ENCODE measurements at regions not wholly inside any gene's neighbourhood (a gene's known extent, or its start where the extent isn't known, plus 50 kb on each side); places are given as distances from the start of the nearest gene placed in this dataset.

DNA sequence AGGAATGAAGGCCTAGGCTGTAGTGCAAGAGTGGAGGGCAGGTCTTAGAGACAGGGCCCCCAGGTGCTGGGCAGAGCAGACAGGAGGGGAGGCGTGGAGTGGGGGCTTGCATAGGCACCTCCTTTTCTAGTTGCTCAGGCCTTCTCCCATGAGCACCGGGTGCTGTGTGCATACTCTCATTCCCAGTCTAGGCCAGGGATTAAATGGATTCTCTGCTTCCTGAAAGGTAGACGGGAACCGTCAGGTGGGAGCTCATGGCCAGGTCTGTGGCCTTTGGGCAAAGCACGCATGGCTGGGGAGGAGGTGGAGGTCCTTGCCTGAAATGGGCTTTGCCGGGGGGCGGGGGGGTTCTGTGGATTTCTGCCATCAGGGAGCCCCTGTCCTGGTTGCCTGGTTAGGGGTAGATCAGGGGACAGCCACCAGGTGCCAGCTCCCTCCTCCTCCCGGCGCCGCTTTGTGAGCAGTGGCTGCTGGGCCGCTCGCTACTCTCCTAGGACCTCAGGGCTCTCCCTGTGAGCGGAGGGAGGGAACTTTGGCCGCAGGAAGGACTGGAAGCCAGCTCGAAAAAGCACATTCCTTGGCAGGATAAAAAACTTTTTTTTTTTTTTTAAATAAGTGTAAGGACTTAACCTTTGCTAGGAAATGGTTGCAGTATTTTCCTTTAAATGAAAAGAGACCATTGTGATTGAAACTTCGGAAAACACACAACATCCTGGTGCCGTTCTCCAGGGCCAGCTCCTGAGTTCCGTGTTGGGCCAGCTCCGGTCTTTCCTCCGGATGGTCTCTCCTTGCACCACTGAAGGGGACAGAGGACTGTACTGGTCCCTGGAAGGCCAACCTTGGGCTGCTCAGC is 82.8 kb upstream of the HAAO start:
- no peak for DNase-seq (ENCODE audit: low read depth, low spot score)

DNA sequence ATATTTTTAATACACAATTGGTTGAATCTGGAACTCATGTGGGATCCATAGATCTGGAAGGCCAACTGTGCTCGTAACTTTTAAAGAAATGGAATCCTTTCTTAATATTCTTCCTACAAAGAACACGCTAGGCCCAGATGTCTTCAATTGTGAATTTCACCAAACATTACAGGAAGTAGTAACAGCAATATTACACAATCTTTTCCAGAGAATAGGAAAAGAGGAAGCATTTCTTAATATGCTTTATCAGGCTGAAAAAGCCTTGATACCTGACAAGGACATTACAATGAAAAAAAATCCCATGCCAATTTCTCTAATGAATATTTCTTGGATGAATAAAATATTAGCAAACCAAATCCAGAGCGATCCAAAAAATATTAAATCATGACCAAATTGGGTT is 80.3 kb upstream of the HAAO start:
- DNase-seq (ENCODE audit: low read depth, low spot score) = no peak

DNA sequence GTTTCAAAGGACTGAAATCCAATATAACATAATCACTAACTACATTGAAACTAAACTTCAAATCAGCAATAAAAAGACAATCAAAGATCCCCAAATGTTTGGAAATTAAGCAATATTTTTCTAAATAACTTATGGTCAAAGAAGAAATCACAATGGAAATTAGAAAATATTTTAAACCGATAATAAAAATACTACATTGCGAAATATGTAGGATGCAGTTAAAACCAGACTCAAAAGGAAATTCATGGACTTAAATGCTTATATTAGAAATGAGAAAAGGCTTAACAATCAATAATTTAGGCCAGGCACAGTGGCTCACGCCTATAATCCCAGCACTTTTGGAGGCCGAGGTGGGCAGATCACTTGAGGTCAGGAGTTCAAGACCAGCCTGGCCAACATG is 79.0 kb upstream of the HAAO start:
- no peak for DNase-seq (ENCODE audit: low read depth, low spot score)

DNA sequence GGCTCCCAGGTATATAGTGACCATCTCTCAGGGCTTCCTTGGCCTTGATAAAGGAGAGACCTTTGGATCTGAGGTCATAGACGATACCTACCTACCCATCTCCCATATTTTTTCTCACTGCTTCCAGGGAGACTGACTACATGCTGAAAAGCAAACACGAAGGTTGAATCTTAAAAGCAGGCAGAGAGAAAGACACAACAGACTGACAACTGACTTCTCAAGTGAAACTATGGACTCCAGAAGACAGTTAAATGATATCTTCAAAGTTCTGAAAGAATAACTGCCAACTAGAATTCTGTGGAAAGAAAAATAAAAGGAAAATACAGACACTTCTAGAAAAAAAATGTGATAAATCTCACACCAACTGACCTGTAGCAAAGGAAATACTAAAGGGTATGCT is 76.5 kb upstream of the HAAO start:
- no peak for DNase-seq (ENCODE audit: low read depth, low spot score)

DNA sequence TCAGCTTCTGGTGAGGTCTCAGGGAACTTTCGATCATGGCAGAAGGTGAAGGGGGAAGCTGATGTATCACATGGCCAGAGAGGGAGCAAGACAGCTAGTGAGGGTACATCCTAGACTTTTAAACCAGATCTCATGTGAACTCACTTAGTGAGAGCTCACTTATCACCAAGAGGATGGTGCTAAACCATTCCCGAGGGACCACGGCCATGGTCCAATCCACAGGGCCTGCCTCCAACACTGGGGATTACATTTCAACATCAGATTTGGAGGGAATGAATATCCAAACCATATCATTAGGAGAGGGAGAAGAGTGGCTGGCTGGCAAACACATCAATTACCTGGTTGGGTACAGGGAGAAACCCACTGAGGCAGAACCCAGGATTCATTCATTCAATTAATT is 75.7 kb upstream of the HAAO start:
- no peak for DNase-seq (ENCODE audit: low read depth, low spot score)

DNA sequence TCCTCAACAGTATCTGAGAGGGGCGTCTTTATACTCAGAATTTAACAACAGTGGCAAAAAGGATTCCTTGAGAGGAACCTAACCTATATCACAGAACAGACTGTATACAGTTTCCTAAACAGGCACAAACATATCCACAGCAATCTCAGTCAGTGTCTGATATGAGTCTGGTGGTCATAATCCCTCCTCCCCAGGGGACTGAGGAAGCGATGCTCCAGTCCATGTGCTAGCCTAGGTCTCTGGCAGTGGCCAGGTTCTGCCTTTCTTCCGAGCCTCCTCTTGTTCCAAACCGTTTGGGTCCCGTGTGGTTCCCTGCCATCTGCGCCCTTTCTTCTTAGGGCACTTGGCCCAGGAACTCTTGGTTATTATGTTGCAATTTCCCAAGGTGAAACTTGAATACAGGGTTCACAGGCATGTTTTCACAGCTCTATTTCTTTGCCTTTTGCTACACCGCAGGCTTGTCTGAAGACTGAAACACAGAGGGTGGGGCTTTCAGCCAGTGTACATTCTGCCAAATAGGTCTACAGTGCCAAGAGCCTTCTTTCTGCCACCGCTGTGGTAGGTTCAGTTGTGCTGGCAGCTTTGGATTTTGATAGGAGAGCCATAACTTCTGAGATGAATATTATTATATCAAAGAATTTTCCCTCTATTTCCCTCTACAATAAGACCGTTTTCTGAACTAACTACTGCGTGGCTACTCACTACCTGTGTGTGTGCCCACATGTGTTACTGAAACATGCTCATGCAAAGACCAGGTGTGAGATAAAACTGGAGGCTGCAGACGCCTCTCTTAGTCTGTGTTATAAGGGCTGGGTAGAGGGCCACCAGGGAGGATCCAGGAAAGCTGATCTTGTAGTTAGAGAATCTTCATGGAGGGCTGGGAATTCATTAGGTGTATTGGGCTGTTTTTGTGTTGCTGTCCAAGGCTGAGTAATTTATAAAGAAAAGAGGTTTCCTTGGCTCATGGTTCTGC is 75.0 kb upstream of the HAAO start:
- DNase-seq (ENCODE audit: low read depth, low spot score) = no peak

DNA sequence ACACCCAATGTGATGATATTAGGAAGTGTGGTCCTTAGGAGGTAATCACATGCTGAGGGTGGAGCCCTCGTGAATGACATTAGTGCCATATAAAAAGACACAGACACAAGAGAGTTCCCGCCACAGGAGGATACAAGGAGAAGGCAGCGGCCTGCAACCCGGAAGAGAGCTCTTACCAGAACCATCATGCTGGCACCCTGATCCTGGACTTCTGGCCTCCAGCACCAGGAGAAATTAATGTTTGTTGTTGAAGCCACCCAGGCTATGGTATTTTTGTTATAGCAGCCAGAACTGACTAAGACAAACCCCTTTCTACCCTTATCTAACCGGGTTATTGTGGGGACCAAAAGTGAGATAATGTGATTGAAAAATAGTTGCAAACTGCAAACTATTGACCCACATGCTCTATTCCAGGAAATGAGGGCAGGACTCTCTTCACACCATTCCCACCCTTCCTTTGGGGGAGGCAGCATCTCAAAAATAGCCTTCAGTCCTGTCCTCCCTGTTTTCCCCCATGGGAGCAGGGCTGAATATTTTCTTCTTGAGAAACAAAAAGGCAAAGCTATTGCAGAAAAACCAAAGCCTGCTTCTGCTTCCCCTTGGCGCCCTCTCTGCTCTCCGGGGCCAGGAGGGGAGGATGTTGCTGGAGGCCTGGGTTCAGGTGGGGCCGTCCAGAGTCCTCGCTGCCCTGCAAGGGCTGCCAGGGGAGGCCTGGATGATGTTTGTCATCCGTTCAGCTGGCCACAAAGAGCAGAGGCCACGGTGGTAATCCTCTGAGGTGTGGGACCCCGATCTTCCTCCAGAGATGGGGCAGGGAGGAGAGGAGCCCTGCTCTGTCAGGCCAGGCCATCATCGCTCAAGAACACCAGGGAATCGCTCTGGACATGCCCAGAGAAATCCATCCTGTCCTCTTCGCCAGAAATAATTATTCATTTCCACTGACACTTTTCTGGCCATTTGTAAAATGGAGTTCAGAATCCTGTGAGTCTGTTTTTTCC is 73.8 kb upstream of the HAAO start:
- DNase-seq (ENCODE audit: low read depth, low spot score) = no peak

DNA sequence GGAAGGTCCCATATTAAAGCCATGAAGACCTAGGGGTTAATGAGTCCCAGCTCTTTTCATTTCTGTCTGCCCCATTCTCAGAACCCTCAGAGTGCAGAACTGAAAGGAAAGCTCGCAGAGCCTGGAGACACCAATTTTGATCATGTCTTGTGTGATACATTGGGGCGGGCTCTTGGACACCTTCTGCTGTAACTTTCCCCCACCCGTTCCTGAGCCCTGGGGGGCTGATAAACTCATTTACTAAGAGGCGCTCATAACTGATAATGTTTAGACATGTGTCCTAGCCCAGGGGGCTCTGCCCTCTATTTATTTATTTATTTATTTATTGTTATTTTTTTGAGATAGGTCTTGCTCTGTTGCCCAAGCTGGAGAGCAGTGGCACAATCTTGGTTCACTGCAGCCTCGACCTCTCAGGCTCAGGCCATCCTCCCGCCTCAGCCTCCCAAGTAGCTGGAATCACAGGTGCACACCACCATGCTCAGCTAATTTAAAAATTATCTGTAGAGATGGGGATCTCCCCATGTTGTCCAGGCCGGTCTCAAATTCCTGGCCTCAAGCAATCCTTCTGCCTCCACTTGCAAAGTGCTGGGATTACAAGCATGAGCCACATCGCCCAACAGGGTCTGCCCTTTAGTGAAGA is 72.4 kb upstream of the HAAO start:
- DNase-seq (ENCODE audit: low read depth, low spot score) = no peak

DNA sequence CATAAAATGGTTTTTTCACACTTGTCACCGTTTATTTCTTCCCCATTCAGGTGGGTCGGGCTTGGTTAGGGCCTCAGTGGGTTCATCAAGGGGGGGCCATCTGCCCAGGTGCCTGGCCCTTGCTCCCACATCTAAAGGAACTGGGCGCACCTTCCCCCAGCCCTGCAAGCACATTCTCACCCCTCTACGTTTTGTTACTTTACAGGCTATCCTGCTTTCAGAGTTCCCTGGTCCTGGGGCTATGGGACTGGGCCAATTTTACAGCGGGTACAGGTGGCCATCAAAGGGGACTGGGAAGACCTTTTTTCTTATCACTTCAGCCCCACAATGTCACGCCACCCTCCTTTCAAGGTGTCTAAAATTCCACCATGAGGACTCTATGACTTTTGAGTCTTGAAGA is 71.8 kb upstream of the HAAO start:
- no peak for DNase-seq (ENCODE audit: low read depth, low spot score)

DNA sequence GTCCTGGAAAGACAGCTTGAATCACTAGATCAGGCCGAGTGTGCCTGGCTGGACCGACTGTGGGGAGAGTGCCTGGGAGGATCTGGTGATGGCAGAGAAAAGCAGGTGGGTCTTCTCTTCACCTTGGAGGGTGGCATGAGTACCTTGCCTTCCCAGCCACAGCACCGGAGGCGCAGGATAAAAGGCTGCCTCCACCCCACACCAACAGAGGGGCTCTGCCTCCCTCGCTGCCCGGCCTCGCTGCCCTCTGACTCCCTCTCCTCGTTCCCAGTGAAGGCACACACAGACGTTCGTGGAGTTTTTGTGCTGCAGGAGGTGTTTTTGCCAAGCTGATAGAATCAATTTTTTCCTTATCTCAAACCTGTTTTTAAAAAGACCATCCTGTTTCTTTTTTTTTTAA is 71.4 kb upstream of the HAAO start:
- DNase-seq (ENCODE audit: low read depth, low spot score) = no peak

DNA sequence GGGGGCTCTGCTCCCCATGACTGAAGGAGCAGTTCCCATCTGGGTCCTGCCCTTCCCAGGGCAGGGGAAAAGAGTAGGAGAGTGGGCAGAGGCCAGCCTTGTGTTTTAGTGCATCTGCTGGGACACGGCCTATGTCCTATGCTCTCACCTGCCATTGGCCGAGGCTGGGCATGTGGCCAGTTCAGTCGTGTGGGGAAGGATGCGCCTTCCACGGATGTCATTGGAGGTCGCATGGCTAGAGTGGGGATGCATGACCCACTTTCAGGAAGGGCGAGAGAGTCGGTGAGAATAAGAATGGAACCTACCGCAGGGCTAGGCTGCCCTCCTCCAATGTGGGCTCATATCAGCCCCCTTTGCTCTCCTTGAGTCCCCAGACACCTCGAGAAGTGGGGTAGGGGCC is 70.9 kb upstream of the HAAO start:
- no peak for DNase-seq (ENCODE audit: low read depth, low spot score)

DNA sequence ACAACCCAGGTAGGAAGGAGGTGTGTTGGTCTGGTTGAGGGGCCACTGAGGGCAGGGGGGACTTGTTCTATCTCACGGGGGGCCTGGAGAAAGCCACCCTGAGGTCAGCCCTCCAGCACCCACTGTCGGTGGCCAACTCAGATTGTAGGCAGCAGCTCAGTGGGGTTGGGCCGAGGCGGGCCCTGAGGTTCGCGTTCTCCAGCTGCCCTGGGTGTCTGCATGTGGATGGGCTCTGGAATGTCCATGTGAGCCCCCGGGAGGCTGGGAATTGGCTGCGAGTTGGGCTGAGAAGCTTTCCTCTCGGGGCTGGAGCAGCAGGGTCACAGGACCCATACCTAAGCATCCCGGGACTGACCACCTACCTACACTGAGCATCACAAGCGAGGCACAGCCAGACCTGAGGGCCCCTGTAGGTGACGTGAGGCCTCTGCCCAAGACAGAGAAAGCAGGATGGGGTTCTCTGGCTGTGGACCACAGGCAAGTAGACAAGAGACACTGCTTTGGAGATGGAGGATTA is 70.3 kb upstream of the HAAO start:
- no peak for DNase-seq (ENCODE audit: low read depth, low spot score)

DNA sequence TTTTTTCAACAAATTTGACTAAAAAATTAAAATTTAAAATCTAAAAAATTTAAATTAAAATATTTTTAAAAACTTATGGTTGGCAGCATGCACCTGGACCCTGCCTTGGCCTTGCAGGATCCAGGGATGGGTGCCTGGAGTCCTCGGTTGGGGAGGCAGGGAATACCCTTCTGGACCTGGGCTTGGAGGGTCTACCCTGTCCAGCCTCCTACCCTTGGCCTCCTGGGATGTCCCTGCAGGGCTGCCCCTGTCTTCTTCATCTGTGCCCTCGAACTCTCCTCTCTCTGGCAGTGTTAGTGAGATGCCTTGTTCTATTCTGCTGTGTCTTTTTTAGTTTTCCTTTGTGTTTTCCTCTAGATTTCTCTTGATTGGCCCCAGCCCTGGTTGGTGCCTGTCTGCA is 68.9 kb upstream of the HAAO start:
- no peak for DNase-seq (ENCODE audit: low read depth, low spot score)

DNA sequence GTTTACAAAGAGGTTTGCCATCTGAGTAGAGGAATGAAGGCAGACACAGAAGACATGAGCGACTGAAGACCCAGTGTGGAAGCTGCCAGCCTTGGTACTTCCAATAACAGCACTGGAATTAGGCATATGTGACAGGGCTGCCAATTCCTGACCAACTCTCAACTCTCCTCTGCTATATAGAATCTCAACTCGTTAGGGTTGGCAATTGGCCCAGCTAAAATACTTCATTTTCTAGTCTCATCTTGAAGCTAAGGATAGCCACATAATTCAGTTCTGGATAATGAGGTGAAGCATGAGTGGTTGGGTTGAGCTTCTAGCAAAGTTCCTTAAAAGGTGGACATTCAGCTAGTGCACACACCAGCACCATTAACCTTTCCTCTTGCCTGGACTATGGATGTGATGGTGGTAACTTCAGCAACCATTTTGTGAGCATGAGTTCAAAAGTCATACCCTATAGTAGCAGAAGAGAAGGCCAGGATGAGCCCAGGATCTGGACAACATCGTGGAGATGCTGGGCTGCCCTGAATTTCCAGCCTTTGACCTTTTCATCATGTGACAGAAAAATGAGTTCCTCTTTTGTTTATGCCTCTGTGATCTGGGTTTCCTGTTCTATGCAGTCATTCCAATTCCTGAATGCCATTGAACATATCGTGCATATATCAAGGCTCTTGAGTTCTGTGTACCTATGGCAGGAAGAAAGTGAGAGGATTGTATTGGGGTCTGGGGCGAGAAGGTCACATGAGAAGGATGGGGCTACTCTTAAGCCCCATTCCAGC is 68.1 kb upstream of the HAAO start:
- DNase-seq (ENCODE audit: low read depth, low spot score) = no peak

DNA sequence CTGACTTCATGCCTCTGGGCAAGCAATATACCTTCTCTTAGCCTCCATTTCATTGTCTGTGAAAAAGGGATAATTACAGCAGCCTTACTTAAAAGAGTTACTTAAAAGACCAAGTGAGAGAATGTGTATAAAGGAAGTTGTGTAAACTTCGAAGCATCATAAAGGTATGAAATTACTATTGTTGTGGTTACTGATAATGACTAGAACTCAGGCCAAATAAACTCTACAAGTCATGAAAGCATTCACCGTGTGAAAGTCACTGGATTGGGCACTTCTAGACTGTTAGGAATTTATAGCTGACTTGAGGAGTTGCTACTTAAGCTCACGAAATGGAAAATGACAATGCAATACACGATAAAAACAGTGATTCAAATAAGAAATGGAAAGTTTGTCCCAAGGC is 67.4 kb upstream of the HAAO start:
- no peak for DNase-seq (ENCODE audit: low read depth, low spot score)

DNA sequence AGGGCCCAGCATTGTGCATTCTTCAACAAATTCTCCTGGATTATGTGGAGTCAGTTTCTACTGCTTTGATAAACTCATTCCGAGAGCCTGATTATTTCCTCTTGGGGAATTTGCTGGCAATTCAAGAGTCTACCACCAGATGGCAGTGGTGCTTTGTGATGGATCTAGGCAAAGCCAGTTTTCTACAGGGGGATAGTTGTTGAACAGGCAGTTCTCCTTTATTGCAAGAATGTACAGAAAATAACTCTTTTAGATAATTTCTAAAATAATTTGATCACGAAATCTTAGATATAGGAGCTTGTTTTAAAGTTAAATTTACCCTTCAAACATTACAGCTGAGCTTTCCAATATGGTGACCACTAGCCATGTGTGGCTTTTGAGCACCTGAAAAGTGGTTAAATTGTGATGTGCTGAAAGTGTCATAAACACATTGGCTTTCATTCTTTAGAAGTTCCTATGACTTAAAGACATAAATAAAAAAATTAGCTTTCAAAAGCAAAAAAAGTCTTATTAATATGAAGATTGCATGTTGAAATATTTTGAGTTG is 66.7 kb upstream of the HAAO start:
- no peak for DNase-seq (ENCODE audit: low read depth, low spot score)

DNA sequence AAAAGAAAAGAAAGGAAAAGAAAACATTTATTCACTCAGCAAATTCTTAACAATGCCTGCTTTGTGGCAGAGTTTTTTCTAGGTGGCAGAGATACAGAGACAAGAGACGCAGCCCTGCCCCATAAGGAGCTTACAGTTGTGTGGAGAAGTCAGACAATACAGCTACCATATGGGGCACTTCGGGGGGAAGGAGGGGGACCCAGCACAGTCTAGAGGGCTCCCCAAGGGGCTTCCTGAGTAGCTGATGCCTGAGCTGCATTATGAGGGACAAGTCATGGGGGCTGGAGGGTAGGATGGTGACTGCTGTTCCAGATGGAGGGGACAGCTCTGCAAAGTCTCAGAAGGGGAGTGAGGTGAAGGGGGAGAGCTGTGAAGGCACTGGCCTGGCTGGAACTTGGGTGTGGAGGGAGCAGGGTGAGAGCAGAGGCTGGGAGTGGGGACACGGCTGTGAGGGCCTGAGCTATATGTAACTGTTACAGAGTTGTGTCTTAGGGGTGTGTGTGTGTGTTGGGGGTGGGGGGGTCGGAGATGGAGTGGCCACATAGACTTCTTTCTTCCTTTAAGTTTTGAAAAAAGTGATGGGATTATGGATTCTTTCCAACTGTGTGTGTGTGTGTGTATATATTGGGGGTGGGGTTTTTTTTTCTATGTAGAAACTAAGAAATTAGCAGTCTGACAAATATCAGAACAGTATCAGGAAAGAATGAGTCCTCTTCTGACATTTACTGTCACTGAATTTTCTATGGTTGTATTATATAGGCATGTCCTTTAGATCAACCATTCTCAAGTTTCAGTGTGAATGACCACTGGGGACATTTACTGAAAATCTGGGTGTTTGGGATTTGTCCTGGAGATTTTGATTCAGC is 66.0 kb upstream of the HAAO start:
- no peak for DNase-seq (ENCODE audit: low read depth, low spot score)

DNA sequence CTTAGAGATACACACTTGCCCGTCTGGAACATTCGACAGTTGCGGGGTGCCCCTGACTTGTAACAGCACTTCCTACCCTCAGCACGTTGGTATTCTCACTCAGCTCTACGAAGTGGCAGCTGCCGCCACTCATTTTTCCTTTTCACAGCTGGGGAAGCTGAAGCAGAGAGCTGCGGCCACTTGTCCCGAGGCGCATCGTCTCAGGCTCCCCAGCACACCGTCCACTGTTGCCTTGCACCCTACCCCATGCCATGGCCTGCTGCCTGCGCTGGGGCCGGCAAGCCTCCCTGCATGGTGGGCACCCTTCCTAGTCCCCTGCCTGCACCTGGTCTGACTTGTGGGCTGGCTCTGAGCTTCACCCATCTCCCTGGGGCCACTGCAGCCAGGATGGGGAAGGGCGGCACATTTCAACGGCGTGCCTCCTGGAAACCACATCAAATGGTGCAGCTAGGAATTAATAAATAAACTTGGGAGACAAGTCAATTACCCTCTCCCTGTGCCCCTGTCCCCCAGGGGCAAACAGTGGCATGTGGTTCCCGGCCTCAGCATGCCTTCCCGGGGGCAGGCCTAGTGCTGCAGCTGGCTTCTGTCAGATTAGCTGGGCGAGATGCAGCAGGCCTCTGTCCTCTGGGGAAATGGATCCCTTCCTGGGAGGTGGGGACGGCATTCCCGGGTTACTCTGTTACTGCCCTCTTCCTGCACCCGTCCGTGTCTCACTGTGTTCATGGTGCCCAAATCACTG is 64.7 kb upstream of the HAAO start:
- DNase-seq (ENCODE audit: low read depth, low spot score) = no peak
